Panc1 (cell line): ENCODE measurements at regions not wholly inside any gene's neighbourhood (a gene's known extent, or its start where the extent isn't known, plus 50 kb on each side); places are given as distances from the start of the nearest gene placed in this dataset.

ENCODE experiments used
- ATAC-seq: fragments of 200-7000 bp; cut with Tn5 transposase; 2 replicates; pipeline ENCODE4 v1.9.1; 2020; ENCODE audit warnings: mild to moderate bottlenecking, moderate library complexity
- BruUV-seq: library from RNA; stranded (reverse); fragments of 400-500 nt; replicated peaks from 2 replicates; lab custom pipeline; 2021; lab: Mats Ljungman, UMichigan
- CTCF ChIA-PET: fragments of 300-600 bp; sonication (Branson Sonifier 250); formaldehyde crosslinking; loops from one replicate; lab custom pipeline; 2022; ENCODE audit warnings: antibody characterized with exemption; lab: Charles Lee
- POLR2A ChIA-PET: fragments of 300-600 bp; sonication (Branson Sonifier 250); formaldehyde crosslinking; loops from one replicate; lab custom pipeline; 2022; ENCODE audit warnings: antibody characterized with exemption; lab: Charles Lee
- DNase-seq: peaks from one replicate; pipeline ENCODE4 v3.0.0-alpha.2; 2010; ENCODE audit warnings: low read depth, low spot score
- H3K27ac ChIP-seq: 2 replicates; pipeline ENCODE4 v1.5.1; 2011; ENCODE audit warnings: mild to moderate bottlenecking, low read length, inconsistent platforms
- H3K27me3 ChIP-seq: fragments of 200-500 bp; sonication (Bioruptor generic); 2 replicates; pipeline ENCODE4 v1.6.0; 2014; ENCODE audit warnings: low read length, inconsistent platforms; ENCODE audit not compliant: control insufficient read depth, insufficient read depth
- H3K36me3 ChIP-seq: fragments of 200-500 bp; sonication (Bioruptor generic); 2 replicates; pipeline ENCODE4 v1.5.1; 2014; ENCODE audit warnings: inconsistent platforms, mild to moderate bottlenecking, low read length, moderate library complexity; ENCODE audit not compliant: control insufficient read depth, insufficient read depth
- H3K4me1 ChIP-seq: 2 replicates; pipeline ENCODE4 v1.5.1; 2011; ENCODE audit warnings: inconsistent platforms, mild to moderate bottlenecking, low read length, moderate library complexity; ENCODE audit not compliant: control insufficient read depth, insufficient read depth
- H3K4me3 ChIP-seq, 2 experiments: 2 replicates each; pipeline ENCODE4 v1.5.1; 2011 to 2012; ENCODE audit warnings: low read depth in 2 of 2, low read length in 2 of 2, mild to moderate bottlenecking in 2 of 2, inconsistent platforms in 1 of 2, moderate library complexity in 1 of 2
- H3K9me3 ChIP-seq: fragments of 200-500 bp; sonication (Bioruptor generic); 2 replicates; pipeline ENCODE4 v1.5.1; 2014; ENCODE audit warnings: low read depth, mild to moderate bottlenecking, inconsistent platforms, low read length, moderate library complexity; ENCODE audit not compliant: control insufficient read depth, insufficient read depth
- CTCF ChIP-seq: fragments of 450-650 bp; IDR thresholded peaks from 2 replicates; pipeline ENCODE4 v1.5.1; 2017; ENCODE audit warnings: mild to moderate bottlenecking
- POLR2AphosphoS5 ChIP-seq: IDR thresholded peaks from 2 replicates; pipeline ENCODE4 v1.6.1; 2012; ENCODE audit warnings: mild to moderate bottlenecking, low read depth, low read length, moderate library complexity
- REST ChIP-seq, 2 experiments: IDR thresholded peaks; 2 replicates each; pipeline ENCODE4 v1.6.1; 2011 to 2012; ENCODE audit warnings: low read depth in 2 of 2, control low read depth in 1 of 2, low read length in 1 of 2, mild to moderate bottlenecking in 1 of 2, moderate library complexity in 1 of 2; ENCODE audit not compliant: insufficient read depth in 1 of 2
- SIN3A ChIP-seq: IDR thresholded peaks from 2 replicates; pipeline ENCODE4 v1.6.1; 2012; ENCODE audit warnings: low read depth, mild to moderate bottlenecking, low read length, moderate library complexity, borderline replicate concordance; ENCODE audit not compliant: insufficient read depth
- TCF7L2 ChIP-seq: IDR thresholded peaks from 2 replicates; pipeline ENCODE4 v1.6.1; 2011; ENCODE audit warnings: mild to moderate bottlenecking, low read depth, low read length, inconsistent platforms
- in situ Hi-C: cut with HindIII; loops from 2 replicates; pipeline ENCODE4 v1.10.0; 2016; ENCODE audit warnings: low sequenced_read_pairs, low pct_unique_long_range_greater_than_20kb
- intact Hi-C: fragments of 100-400 bp; cut with micrococcal nuclease; formaldehyde crosslinking; loops from one replicate; pipeline ENCODE4 v1.10.0; 2022; ENCODE audit not compliant: unreplicated experiment

- in situ Hi-C loops (no loop called here), intact Hi-C loops (no loop called here)
- H3K4me1 ChIP-seq: no peaks in the 10 kb centered on the region
- H3K27ac ChIP-seq: no peak overlapping the region
- no peaks in the 10 kb centered on the region for H3K27me3 ChIP-seq
- ChIA-PET CTCF (no interaction called here), POLR2A (no interaction called here)
- H3K4me3 ChIP-seq: no peak overlapping the region
- no peaks in the 10 kb centered on the region for H3K36me3 ChIP-seq
- no peak for TF ChIP-seq CTCF
- TF ChIP-seq POLR2AphosphoS5: no peak
- no peak for TF ChIP-seq SIN3A
- TF ChIP-seq REST (IDR thresholded peaks at IDR 0.05; ENCODE audit: insufficient read depth in 1 of 2, low read depth in 2 of 2, low read length in 1 of 2): no peak
- no peak for TF ChIP-seq TCF7L2
- no peaks in the 10 kb centered on the region for H3K9me3 ChIP-seq
- ATAC-seq (no peak), DNase-seq (no peak)
- no TSS peak for BruUV-seq
Observed at GRCh38 chr9:87083986-87084385, 136.7 kb upstream of the GAS1 start.

- Histone ChIP-seq H3K27ac (no peak overlapping the region), H3K36me3 (no peaks in the 10 kb centered on the region), H3K27me3 (no peaks in the 10 kb centered on the region), H3K9me3 (no peaks in the 10 kb centered on the region), H3K4me1 (no peaks in the 10 kb centered on the region), H3K4me3 (no peak overlapping the region)
- ChIA-PET CTCF (no interaction called here), POLR2A (no interaction called here)
- BruUV-seq: no TSS peak
- no peak for ATAC-seq
- intact Hi-C loops: no loop called here
- in situ Hi-C loops: no loop called here
- DNase-seq: no peak
- TF ChIP-seq CTCF (no peak), TCF7L2 (no peak), REST (IDR thresholded peaks at IDR 0.05; ENCODE audit: insufficient read depth in 1 of 2, low read depth in 2 of 2, low read length in 1 of 2) (no peak), SIN3A (no peak), POLR2AphosphoS5 (no peak)
Observed at GRCh38 chr9:87084407-87084806, 137.1 kb upstream of the GAS1 start.
